GM12872 (cell line): ENCODE measurements at regions not wholly inside any gene's neighbourhood (a gene's known extent, or its start where the extent isn't known, plus 50 kb on each side); places are given as distances from the start of the nearest gene placed in this dataset.

Source experiments
- TF ChIP-seq, protein P1 (sequence below): IDR thresholded peaks from 3 replicates; pipeline ENCODE4 v1.5.1; 2011; ENCODE audit warnings: low read depth, mild to moderate bottlenecking, low read length, moderate library complexity; ENCODE audit not compliant: insufficient read depth

DNA sequence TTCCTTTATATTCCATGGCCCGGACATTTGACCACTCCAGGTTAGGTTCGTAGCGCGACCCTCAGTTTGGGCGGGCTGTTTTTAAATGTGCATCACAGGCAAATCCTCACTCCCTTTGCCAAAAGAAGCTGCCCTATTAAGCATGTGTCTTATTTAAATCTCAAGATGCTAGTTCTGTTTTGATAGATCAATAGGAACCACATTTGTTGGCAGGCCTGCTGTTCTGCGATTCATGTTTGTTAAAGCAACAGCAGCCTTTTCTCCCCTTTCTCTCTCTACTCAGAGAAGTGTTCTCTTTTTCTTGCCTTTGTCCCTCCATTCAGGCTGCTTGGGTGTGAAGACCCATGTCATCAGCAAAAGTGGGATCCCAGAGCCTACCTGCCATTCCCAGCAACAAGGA, 212.0 kb upstream of the SSTR4 start:
- TF ChIP-seq, protein P1, sequence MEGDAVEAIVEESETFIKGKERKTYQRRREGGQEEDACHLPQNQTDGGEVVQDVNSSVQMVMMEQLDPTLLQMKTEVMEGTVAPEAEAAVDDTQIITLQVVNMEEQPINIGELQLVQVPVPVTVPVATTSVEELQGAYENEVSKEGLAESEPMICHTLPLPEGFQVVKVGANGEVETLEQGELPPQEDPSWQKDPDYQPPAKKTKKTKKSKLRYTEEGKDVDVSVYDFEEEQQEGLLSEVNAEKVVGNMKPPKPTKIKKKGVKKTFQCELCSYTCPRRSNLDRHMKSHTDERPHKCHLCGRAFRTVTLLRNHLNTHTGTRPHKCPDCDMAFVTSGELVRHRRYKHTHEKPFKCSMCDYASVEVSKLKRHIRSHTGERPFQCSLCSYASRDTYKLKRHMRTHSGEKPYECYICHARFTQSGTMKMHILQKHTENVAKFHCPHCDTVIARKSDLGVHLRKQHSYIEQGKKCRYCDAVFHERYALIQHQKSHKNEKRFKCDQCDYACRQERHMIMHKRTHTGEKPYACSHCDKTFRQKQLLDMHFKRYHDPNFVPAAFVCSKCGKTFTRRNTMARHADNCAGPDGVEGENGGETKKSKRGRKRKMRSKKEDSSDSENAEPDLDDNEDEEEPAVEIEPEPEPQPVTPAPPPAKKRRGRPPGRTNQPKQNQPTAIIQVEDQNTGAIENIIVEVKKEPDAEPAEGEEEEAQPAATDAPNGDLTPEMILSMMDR, result no peak

DNA sequence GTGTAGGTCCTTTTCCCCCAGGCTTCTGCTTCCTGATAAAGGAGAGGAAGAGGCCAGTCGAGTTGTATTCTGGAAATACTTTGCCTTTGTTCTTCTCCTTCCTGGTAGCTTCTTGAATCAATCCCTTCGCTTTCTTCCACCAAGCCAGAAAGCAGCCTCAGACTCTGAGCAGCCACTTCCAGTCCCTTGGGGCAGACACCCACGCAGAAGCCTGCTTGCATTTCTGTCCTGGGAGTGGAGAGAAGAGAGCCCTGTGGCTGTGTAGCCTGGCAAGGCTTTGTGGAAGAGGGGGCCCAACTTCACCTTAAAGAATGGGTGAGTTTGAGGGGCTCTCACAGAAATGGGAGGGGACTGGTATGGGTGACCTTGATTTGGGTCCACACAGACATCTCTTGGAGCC, 211.0 kb upstream of the SSTR4 start:
- TF ChIP-seq, protein P1, result no peak

DNA sequence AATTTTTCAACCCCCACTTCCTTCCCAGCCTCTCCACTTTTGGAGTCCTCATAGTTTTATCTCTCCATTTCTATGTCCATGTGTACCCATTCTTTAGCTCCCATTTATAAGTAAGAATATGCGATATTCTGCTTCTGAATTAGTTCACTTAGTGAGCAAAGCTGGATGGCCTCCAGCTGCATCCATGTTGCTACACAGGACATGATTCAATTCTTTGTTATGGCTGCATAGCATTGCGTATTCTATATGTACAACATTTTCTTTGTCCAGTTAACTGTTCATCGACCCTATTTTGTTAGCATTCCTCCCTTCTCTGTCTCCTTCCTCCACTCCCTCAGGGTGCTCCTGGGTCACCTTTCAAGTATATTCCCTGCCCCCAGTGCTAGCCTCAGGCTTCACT, 210.0 kb upstream of the SSTR4 start:
- TF ChIP-seq, protein P1, result no peak

DNA sequence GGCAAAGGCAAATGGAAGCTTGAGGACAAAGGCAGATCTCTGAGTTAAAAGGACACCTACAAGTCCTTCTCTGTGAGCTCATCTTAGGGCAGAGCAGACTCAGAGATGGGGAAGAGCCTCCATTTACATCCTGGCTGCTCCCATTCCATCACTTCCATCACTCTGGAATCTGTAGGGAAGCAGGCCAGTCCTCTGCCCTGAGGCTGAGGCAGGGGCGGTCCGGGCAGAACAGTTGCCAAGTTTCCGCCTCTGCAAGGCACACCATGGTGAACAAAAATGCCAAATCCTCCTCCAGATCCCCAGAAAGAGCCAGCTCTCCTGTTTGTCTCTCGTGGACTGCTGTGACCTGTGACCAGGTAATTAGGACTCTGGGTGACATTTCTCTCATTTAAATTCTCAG, 209.6 kb upstream of the SSTR4 start:
- TF ChIP-seq, protein P1, result no peak

DNA sequence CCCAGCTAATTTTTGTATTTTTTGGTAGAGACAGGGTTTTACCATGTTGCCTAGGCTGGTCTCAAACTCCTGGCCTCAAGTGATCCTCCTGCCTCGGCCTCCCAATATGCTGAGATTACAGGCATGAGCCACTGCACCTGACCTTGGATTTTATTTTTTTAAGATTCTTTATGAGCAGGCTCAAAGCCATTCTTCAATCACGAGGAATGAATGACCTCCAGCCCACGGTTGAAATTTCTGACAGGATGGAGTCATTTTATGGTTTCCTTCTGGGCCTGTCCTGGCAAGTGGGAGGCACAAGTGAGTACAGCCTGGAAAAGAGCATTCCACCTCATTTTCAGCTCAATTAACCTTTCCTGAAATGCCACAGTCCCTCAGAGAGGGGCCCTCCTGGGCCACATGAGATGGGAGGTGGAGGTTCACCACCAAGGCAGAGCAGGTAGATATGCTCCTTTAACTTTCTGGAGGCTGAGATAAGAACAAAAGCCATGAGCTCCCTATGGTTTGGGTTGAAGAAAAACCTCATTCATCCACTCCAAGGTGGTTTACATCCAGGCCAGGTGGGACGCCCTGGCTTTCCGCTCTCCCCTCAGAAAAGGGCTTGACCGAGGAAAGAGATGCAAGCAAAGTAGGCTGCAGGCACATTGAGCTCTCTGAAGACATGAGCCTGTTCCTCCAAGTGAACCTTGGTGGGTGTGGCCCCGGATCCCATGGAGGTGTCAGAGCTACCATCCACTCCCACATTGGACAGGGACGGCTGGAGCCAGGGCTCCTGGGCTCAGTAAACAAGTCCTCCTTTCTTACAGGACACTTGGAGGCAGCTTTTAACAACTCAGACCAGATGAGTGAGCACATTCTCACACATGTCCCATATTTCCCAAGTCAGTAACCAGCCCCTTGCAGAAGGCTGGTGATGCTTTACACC, 208.5 kb upstream of the SSTR4 start:
- TF ChIP-seq, protein P1, result no peak

DNA sequence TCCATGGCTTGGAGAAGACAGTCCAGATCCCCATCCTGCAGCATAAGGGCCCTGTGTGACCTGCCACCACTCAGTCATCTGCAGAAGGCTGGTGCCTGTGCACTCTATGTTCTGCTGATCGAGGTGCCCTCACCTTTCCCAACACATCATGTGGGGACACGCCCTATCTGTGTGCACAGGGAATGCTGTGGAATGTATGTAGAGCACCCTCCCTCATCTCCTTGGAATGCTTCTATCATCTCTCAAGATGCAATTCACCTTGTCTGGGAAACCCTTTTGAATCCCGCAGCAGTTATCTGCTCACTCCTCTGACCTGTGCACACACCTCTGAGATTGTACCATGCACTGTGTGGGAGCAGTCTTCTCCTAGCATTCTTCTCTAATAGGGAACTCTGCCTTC, 207.2 kb upstream of the SSTR4 start:
- TF ChIP-seq, protein P1, result no peak

DNA sequence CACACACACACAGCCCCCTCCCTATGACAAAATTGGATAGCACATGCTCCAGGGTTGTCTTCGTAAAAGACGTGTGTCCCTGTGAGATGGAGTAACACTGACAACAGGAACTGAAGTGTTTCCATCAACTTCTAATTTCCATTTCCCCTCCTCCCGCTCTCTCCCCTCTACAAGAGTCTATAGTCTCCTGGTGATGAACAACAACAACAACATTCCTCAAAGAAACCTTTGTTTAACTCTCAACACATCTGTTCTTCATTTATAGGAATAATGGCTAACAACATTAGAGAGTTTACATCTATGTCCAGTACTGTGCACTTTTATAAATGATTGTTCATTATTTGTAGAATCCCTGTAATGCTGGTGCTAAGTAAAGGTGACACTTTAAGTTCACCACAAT, 205.8 kb upstream of the SSTR4 start:
- TF ChIP-seq, protein P1, result no peak
